ENCODE measurements at regions not wholly inside any gene's neighbourhood (a gene's known extent, or its start where the extent isn't known, plus 50 kb on each side); places are given as distances from the start of the nearest gene placed in this dataset.

GRCh38 chr16:6204945-6205344 lies 1107.3 kb upstream of the EEF2KMT start:
- DNase-seq (ENCODE audit: extremely low spot score, insufficient read length, low read depth) (no peak), FAIRE-seq (no peak)

- no peak for DNase-seq (ENCODE audit: extremely low spot score, insufficient read length, low read depth)
Measured at GRCh38 chr16:6200861-6201260, 1103.3 kb upstream of the EEF2KMT start.

GRCh38 chr16:6200271-6200670 lies 1102.7 kb upstream of the EEF2KMT start:
- no peak for DNase-seq (ENCODE audit: extremely low spot score, insufficient read length, low read depth)
- FAIRE-seq: no peak

More at GRCh38 chr16:6200861-6201260, 1103.3 kb upstream of the EEF2KMT start:
- FAIRE-seq: no peak

GRCh38 chr16:6195966-6196365 lies 1098.4 kb upstream of the EEF2KMT start:
- no peak for FAIRE-seq
- no peak for DNase-seq (ENCODE audit: extremely low spot score, insufficient read length, low read depth)

GRCh38 chr16:6193718-6194117 lies 1096.1 kb upstream of the EEF2KMT start:
- DNase-seq (ENCODE audit: extremely low spot score, insufficient read length, low read depth) (no peak), FAIRE-seq (no peak)

GRCh38 chr16:6192984-6193383 lies 1095.4 kb upstream of the EEF2KMT start:
- DNase-seq (ENCODE audit: extremely low spot score, insufficient read length, low read depth): no peak
- no peak for FAIRE-seq

- FAIRE-seq (no peak), DNase-seq (ENCODE audit: extremely low spot score, insufficient read length, low read depth) (no peak)
Measured at GRCh38 chr16:6192532-6192931, 1094.9 kb upstream of the EEF2KMT start.

GRCh38 chr16:6190776-6191175 lies 1093.2 kb upstream of the EEF2KMT start:
- no peak for DNase-seq (ENCODE audit: extremely low spot score, insufficient read length, low read depth)
- no peak for FAIRE-seq

- no peak for FAIRE-seq
- no peak for DNase-seq (ENCODE audit: extremely low spot score, insufficient read length, low read depth)
Measured at GRCh38 chr16:6189216-6189615, 1091.6 kb upstream of the EEF2KMT start.

- DNase-seq (ENCODE audit: extremely low spot score, insufficient read length, low read depth) (no peak), FAIRE-seq (no peak)
Measured at GRCh38 chr16:6177616-6178180, 1080.1 kb upstream of the EEF2KMT start.

- FAIRE-seq (no peak), DNase-seq (ENCODE audit: extremely low spot score, insufficient read length, low read depth) (no peak)
Measured at GRCh38 chr16:6170022-6170421, 1072.4 kb upstream of the EEF2KMT start.

GRCh38 chr16:6165330-6165979 lies 1067.9 kb upstream of the EEF2KMT start:
- DNase-seq (ENCODE audit: extremely low spot score, insufficient read length, low read depth): no peak
- no peak for FAIRE-seq

GRCh38 chr16:6160871-6161270 lies 1063.3 kb upstream of the EEF2KMT start:
- FAIRE-seq (no peak), DNase-seq (ENCODE audit: extremely low spot score, insufficient read length, low read depth) (no peak)

GRCh38 chr16:6160303-6160702 lies 1062.7 kb upstream of the EEF2KMT start:
- DNase-seq (ENCODE audit: extremely low spot score, insufficient read length, low read depth) (no peak), FAIRE-seq (no peak)

GRCh38 chr16:6157806-6158205 lies 1060.2 kb upstream of the EEF2KMT start:
- DNase-seq (ENCODE audit: extremely low spot score, insufficient read length, low read depth): no peak
- no peak for FAIRE-seq

GRCh38 chr16:6155271-6155670 lies 1057.7 kb upstream of the EEF2KMT start:
- DNase-seq (ENCODE audit: extremely low spot score, insufficient read length, low read depth) (no peak), FAIRE-seq (no peak)

- DNase-seq (ENCODE audit: extremely low spot score, insufficient read length, low read depth) (no peak), FAIRE-seq (no peak)
Measured at GRCh38 chr16:6153901-6154300, 1056.3 kb upstream of the EEF2KMT start.

GRCh38 chr16:6149031-6149430 lies 1051.4 kb upstream of the EEF2KMT start:
- FAIRE-seq: no peak
- DNase-seq (ENCODE audit: extremely low spot score, insufficient read length, low read depth): no peak

GRCh38 chr16:6148361-6148760 lies 1050.8 kb upstream of the EEF2KMT start:
- DNase-seq (ENCODE audit: extremely low spot score, insufficient read length, low read depth): no peak
- no peak for FAIRE-seq

- no peak for DNase-seq (ENCODE audit: extremely low spot score, insufficient read length, low read depth)
- FAIRE-seq: no peak
Measured at GRCh38 chr16:6146874-6147425, 1049.4 kb upstream of the EEF2KMT start.

- FAIRE-seq (no peak), DNase-seq (ENCODE audit: extremely low spot score, insufficient read length, low read depth) (no peak)
Measured at GRCh38 chr16:6146356-6146755, 1048.8 kb upstream of the EEF2KMT start.

- no peak for DNase-seq (ENCODE audit: extremely low spot score, insufficient read length, low read depth)
- FAIRE-seq: no peak
Measured at GRCh38 chr16:6144463-6144862, 1046.9 kb upstream of the EEF2KMT start.
